Thyroid gland (tissue), 4 donors: ENCODE measurements at regions not wholly inside any gene's neighbourhood (a gene's known extent, or its start where the extent isn't known, plus 50 kb on each side); places are given as distances from the start of the nearest gene placed in this dataset.

ENCODE experiments used
- CTCF ChIP-seq, 6 experiments: fragments of 200-600 bp in 3 of 6; fragments of 450-650 bp in 3 of 6; sonication (generic) in 3 of 6; IDR thresholded peaks; one replicate each; pipeline ENCODE4 v1.5.1; 2016 to 2019; ENCODE audit warnings: antibody characterized with exemption in 6 of 6, mild to moderate bottlenecking in 2 of 6, inconsistent platforms in 1 of 6, moderate library complexity in 1 of 6
- POLR2A ChIP-seq, 2 donors: fragments of 450-650 bp; IDR thresholded peaks; one replicate each; pipeline ENCODE4 v1.6.1; 2017; ENCODE audit warnings: antibody characterized with exemption in 2 of 2, mild to moderate bottlenecking in 2 of 2, moderate library complexity in 1 of 2

GRCh38 chr22:48849219-48849912 is 978.3 kb downstream of the BRD1 start:
- TF ChIP-seq POLR2A (IDR thresholded peaks at IDR 0.05) (no peak), CTCF (IDR thresholded peaks at IDR 0.05) (no peak)
